ENCODE measurements at regions not wholly inside any gene's neighbourhood (a gene's known extent, or its start where the extent isn't known, plus 50 kb on each side); places are given as distances from the start of the nearest gene placed in this dataset.
"Not testable (repeated sequence)": the region's sequence is repeated elsewhere in the genome, so short reads cannot be mapped to it uniquely, and the experiment has no call there.

DNA sequence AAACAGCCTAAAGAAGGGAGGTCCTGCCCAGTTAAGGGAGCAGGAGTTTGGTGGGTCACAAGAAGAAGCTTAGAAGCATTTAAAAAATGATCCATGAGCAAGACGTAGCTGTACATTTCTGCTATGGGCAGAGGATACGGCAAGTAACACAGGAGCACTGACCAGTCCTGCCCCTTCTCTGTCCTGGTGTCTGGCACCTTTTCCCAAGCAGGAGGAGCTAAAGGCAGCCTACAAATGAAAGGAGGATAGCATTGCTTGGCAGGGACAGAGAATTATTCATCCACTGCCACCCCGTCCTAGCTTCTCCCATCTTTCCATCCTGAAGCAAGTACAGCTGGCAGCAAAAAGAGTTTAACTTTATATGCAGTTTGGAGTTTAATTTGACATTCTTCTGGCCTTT is 1077.6 kb downstream of the TYW1 start:
- no peak for DNase-seq (ENCODE audit: low read depth, low spot score)

DNA sequence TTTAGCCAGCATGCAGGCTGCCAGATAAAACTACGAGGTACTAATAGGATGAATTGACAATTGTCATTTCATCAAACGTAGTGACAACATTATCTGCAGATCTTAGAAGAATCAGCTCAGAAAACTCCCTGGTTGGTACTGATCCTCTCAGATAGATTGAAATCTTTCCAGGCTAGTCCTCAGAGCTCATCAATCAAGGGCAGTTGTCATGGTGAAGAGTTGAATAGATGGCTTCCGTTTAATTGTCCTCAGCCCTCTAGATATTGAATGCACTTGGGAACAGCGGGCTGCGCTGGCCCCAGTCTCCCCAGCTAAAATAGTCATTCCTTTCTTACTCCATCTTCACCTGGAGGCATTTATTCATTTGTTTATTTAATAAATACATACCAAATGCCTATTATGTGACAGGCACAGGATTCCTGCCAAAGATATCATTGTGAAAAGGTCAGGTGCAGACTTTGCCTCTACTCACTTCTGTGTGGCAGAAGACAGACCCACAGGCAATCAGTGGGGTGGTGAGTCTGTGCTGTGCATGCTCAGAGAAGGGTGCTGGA is 1081.6 kb downstream of the TYW1 start:
- DNase-seq (ENCODE audit: low read depth, low spot score) = no peak

DNA sequence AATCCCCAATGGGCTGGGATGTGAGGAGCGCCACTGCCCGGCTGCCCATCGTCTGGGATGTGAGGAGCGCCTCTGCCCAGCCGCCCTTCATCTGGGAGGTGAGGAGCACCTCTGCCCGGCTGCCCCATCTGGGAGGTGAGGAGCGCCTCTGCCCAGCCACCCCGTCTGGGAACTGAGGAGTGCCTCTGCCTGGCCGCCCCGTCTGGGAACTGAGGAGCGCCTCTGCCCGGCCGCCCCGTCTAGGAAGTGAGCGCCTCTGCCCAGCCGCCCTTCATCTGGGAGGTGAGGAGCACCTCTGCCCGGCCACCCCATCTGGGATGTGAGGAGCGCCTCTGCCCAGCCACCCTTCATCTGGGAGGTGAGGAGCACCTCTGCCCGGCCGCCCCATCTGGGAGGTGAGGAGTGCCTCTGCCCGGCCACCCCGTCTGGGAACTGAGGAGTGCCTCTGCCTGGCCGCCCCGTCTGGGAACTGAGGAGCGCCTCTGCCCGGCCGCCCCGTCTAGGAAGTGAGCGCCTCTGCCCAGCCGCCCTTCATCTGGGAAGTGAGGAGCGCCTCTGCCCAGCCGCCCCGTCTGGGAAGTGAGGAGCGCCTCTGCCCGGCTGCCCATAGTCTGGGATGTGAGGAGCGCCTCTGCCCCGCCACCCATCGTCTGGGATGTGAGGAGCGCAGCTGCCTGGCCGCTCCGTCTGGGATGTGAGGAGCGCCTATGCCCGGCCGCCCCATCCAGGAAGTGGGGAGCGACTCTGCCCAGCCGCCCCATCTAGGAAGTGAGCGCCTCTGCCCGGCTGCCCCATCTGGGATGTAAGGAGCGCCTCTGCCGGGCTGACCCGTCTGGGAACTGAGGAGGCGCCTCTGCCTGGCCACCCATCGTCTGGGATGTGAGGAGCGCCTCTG is 1085.7 kb downstream of the TYW1 start:
- not testable (repeated sequence) for DNase-seq (ENCODE audit: low read depth, low spot score)

DNA sequence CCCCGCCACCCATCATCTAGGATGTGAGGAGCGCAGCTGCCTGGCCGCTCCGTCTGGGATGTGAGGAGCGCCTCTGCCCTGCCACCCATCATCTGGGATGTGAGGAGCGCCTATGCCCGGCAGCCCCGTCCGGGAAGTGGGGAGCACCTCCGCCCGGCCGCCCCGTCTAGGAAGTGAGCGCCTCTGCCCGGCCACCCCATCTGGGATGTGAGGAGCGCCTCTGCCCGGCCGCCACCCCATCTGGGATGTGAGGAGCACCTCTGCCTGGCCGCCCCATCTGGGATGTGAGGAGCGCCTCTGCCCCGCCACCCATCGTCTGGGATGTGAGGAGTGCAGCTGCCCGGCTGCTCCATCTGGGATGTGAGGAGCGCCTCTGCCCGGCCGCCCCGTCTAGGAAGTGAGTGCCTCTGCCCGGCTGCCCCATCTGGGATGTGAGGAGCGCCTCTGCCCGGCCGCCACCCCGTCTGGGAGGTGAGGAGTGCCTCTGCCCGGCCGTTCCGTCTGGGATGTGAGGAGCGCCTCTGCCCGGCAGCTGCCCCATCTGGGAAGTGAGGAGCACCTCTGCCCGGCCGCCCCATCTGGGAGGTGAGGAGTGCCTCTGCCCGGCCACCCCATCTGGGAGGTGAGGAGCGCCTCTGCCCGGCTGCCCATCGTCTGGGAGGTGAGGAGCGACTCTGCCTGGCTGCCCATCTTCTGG is 1086.5 kb downstream of the TYW1 start:
- not testable (repeated sequence) for DNase-seq (ENCODE audit: low read depth, low spot score)

DNA sequence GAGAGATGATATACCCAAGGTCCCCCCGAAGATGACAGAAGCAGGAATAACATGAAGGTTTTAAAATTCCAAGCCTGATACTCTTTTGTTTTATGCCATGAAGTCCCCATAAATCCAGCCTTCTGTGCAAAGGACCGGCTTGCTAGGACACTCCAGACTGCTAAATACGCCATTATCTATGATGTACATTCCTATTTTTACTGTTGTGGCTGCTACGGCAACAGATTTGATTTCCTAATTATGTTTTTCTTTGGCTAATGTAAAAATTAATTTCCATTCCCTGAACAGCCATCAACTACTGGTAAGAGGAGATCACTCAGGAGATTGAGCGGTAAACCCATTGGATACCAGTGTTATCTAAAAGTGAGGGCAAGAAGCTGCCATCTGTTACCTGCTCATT is 1090.8 kb downstream of the TYW1 start:
- no peak for DNase-seq (ENCODE audit: low read depth, low spot score)

DNA sequence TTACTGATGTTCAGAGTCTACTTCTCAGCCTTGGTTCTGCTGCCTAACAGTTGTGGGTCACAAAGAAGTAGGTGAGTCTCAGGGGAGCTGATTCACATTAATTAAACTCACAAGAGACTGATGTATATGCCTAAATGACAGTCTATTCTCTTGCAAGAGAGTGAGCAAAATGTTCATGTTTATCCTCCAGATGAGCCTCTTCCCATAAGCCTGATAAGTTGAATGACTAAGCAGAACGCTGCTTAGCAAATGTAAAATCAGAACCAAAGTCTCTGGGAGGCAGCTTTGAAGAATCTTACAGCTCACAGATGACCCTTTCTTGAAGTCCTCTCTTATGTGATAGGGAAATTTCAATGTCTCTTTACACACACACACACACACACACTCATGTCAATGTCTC is 1092.2 kb downstream of the TYW1 start:
- DNase-seq (ENCODE audit: low read depth, low spot score) = no peak

DNA sequence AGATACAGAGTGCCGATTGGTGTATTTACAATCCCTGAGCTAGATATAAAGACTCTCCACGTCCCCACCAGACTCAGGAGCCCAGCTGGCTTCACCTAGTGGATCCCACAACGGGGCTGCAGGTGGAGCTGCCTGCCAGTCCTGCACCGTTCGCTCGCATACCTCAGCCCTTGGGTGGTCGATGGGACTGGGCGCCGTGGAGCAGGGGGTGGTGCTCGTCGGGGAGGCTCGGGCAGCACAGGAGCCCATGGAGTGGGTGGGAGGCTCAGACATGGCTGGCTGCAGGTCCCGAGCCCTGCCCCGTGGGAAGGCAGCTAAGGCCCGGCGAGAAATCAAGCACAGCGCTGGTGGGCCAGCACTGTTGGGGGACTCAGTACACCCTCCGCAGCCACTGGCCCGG is 1093.6 kb downstream of the TYW1 start:
- DNase-seq (ENCODE audit: low read depth, low spot score) = not testable (repeated sequence)

DNA sequence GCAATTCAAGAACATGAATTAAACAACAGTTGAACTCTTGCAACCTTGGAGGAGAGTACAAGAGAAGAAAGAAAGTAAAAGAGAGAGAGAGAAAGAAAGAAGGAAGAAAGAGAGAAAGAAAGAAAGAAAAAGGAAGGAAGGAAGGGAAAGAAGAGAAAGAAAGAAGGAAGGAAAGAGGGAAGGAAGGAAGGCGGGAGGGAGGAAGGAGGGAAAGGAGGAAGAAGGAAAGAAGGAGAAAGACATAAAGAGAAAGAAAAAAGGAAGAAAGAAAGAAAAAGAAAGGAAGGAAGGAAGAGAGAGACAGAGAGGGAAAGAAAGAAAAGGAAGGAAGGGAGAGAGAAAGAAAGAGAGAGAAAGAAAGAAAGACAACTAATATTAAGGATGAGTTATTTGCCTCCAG is 1106.7 kb downstream of the TYW1 start:
- no peak for DNase-seq (ENCODE audit: low read depth, low spot score)

DNA sequence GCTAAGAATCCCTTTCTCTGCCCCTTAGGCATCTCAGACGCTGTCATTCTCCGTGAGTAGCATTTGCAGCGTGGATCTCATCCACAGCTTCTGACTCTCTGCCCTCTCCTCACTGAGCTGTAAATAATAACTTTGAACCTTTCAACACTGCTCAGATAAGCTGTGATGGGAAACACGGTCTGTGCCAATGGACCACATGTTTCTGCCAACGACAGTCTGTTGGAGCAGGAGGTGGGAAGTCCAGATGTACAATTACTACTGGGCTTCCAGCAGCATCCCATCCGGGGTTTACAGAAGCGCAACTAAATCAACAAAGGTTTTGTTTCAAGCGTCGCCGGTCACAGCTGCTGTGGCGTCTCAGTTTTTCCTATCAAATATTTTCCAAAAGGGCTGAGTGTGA is 1110.6 kb downstream of the TYW1 start:
- DNase-seq (ENCODE audit: low read depth, low spot score) = no peak

DNA sequence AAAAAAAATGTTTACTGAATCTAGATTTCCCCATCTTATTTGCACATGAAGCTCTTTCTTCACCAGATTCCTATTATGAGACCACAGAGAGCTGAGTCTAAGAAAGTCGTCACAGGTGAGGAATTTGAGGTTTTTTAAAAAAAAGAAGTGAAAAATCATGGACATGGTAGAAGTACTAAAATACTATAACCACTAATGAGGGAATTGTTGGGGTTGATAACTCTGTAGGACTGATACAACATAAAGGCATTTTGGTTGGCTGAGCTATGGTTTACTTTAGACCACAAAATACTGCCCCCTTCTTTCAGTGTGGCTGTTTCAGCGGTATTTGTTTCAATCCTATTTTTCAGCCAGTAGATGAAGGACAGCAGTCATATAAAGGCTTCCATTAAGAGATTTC is 1111.3 kb downstream of the TYW1 start:
- DNase-seq (ENCODE audit: low read depth, low spot score) = no peak

DNA sequence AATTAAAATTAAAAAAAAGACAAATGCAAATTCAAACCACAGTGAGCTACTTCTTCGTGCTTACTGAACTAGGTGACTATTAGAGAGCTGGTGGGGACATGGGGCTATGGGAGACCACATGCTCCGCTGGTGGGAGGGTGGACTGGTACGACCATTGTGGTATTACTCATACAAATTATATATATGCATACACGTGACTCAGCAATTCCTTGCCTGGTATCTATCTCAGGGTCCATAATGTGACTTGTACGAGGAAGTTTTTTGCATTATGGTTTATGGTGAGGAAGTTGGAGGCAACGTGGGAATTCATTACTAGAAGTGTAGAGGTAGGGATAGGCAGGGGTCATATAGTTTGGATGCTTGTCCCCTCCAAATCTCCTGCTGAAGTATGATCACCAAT is 1112.7 kb downstream of the TYW1 start:
- no peak for DNase-seq (ENCODE audit: low read depth, low spot score)

DNA sequence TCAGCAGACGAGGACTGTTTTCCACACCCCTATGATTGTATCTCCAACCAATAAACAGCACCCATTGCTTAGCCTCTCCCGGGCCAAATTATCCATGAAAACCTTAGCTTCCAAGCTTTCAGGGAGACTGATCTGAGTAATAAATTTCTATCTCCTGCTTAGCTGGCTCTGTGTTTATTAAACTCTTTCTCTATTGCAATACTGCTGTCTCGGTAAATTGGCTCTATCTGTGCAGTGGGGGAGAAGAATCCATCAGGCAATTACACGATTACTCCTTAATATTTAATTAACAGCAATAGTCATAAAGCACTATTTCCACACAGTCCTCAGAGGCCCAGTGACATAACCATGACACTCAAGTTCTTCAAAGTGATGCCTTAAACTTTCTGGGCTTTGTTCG is 1122.8 kb downstream of the TYW1 start:
- DNase-seq (ENCODE audit: low read depth, low spot score) = no peak

DNA sequence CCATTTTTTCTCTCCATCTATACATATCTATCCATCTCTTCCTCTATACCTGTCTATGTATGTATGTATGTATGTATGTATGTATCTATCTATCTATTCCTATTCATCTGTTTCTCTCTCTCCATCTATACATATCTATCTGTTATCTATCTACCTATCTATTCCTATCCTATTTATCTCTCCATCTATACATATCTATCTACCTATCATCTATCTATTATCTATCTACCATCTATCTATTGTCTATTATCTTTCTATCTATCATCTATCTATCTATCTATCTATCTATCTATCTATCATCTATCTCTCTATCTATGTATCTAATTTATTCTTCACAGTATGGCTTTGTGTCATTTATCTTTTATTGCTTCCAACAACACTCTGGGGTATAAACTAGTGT is 1124.4 kb downstream of the TYW1 start:
- no peak for DNase-seq (ENCODE audit: low read depth, low spot score)

DNA sequence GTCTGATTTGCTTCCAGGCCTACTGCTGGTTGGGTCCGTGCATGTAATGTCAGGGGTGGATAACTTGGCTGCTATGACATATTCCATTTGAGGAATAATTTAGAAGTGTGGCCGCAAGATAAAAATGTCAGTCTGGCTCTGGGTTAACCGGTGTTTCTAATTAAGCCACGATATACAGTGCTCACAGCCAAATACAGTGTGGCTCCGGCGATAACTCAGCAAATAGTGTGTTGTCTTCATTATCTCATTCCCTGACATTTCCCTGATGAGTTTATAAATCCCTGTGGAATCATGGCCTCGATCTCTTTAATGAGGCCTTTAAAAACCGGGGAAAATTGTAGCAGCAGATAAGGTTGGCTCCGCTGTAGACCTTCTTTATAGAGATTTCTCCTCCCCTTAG is 1125.0 kb downstream of the TYW1 start:
- no peak for DNase-seq (ENCODE audit: low read depth, low spot score)

DNA sequence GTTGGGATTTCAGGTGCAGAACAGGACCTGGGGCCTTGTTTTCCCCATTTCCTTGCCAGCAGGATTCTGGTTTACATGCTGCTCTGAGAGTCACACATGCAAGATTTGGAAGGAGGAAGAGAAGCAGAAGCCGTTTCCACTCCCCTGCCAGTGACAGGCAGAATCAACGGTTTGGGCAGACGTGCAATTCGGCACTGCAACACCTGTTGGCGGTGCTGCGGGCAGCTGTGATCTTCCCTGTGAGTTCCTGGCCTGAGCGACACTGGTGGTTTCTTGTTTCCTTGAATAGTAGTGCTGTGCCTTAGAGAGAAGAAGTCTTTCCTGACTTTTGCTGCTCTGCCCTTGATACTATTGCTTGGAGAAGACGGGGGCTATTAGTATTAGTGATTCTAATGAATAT is 1126.2 kb downstream of the TYW1 start:
- DNase-seq (ENCODE audit: low read depth, low spot score) = no peak

DNA sequence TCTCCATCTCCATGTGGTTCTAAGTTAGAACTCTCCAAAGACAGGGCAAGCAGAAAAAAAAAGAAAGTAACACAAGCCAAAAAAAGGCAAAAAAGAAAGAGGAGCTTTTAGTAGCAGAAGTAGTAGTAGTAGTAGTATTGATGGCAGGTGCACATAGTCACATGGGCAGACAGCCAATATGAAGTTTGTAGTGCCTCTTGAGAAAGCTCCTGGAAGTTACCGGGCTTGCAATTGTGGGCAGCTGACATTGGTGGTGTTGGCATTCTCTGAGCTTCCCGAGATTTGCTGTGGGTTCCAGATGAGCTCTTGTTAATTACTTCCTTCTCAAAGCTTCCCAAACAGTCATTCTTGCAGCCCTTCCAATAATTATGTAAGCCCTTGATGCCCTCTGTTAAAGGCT is 1128.5 kb downstream of the TYW1 start:
- no peak for DNase-seq (ENCODE audit: low read depth, low spot score)

DNA sequence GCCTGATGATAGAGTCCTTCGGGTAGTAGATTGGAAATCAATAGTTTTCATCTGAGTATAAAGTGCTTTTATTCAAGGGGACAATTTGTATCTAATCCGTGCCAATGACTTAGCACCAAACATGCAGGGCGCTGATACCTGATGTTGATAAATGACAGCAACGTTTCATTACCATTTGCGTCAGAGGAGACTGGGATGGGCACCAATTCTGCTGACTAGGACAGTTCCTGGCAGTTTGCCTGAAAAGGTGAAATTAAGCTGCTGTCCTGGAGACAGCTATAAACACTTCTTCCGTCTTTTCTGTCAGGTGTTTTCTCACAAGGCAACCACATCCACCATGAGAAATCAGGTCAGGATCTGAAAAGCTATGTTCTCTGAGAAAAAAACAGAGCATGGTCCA is 1136.4 kb downstream of the TYW1 start:
- DNase-seq (ENCODE audit: low read depth, low spot score) = no peak

DNA sequence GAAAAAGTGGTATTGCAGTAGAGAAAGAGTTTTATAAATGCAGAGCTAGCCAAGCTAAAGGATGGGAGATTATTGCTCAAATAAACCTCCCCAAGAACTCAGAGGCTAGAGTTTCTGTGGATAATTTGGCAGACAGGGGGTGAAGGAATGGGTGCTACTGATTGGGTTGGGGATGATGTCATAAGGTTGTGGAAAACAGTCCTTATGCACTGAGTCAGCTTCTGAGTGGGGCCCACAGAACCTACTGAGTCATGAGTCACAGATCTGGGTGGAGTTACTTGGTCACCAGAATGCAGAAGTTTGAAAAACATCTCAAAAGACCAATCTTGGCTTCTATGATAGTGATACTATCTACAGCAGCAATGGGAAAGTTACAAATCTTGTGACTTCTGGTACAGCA is 1146.7 kb downstream of the TYW1 start:
- no peak for DNase-seq (ENCODE audit: low read depth, low spot score)

DNA sequence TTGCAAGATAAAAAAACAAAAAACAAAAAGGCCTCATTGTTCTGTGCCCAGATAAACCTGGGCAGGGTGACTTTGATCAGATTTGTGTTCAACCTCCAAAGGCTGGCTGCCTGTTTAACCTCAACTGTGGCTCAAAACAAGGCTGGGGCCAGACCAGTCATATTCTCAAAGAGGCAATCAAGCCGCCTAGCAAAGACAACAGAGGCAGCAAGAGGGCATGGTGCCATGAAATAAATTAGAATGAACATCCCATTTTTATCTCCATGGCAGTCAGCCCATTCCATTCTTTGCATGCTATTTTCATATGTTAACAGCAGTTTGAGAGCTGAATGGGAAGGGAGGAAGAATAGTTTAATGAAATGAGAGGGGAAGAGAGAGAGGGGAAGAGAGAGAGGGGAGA is 1150.3 kb downstream of the TYW1 start:
- no peak for DNase-seq (ENCODE audit: low read depth, low spot score)

DNA sequence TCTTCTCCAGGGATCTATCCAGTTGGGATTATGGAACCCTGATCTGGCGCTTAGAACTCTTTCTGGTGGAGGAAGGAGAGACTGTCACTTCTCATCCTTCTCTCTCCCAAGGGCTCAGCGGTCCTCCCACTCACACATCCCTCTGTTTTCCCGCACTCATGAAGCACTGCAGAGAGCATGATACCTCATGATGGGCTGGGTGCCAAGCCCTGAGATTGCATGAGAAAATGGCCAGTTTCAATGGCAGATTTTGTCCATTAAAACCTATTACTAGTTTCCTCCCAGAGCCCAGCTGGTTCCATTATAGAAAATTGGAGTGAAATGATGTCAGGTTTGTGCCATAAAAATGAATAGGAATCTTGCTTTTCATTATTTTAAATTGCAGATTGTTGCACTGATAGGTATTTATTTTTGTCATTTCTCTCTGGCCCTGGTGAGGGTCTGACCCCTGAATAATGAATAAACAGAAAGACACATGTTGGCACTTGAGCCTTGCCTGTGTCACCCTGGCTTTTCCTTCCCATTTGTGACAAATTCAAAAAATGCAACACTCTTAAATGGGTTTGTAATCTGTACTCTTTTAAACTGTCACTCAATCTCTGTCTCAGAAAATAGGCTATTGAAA is 1151.1 kb downstream of the TYW1 start:
- DNase-seq (ENCODE audit: low read depth, low spot score) = no peak

DNA sequence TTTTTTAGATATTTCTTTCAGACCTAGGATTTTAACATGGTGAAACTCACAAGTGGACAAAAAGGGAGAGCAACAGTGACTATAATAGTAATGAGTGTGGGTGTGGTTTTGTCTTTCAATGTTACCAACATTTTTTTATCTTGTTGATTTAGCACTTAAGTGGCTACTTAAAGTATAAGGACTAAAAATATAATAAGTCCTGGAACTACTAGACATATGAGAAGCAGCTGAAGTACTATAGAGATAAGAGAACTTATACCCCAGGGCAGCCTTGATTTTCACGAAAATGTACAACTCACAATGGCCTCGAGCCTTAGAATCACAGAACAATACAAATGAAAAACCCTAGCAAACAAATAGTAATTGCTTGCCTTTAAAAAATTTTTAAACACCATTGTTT is 1151.8 kb downstream of the TYW1 start:
- DNase-seq (ENCODE audit: low read depth, low spot score) = no peak

DNA sequence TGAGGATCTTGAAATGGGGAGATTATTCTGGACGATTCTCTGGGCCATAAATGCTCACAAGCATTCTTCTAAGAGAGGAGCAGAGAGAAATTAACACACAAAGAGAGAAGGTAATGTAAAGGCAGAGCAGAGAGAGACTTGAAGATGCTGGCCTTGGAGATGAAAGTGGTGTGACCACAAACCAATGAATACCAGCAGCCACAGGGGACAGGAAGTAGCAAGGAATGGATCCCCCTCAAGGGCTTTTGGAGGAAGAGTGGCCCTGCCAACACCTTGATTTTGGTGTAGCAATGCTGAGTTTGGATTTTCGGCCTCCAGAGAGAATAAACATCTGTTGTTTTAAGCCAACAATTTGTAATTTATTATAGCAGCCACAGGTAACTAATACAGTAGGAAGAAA is 1155.6 kb downstream of the TYW1 start:
- DNase-seq (ENCODE audit: low read depth, low spot score) = no peak

DNA sequence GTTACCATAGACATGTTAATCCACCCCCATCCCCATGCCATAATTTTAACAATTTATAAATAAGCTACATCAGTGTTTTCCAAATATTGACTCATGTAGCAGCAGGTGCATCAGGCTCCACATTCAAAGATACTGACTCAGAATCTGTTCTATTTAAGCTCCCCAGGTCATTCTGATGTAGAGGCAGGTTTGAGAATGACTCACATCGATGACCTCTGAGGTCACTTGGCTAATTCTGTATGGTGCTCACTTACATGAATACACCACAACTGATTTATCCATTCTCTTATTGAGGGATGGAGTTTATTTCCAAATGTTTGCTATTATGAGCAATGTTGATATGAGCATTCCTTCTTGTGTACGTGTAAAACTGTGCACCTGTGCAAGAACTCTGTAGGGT is 1159.0 kb downstream of the TYW1 start:
- no peak for DNase-seq (ENCODE audit: low read depth, low spot score)

All from activated naive CD8-positive, alpha-beta T cell treated with anti-CD3 and anti-CD28 coated beads, Interleukin-2, amount 50 U/mL, for 16 hours (primary cell).